ENCODE measurements at regions not wholly inside any gene's neighbourhood (a gene's known extent, or its start where the extent isn't known, plus 50 kb on each side); places are given as distances from the start of the nearest gene placed in this dataset.

GRCh38 chr5:104736073-104736472 is 1173.5 kb upstream of the NUDT12 start:
- DNase-seq (ENCODE audit: low read depth) = no peak

GRCh38 chr5:104734046-104734445 is 1171.5 kb upstream of the NUDT12 start:
- DNase-seq (ENCODE audit: low read depth) = no peak

GRCh38 chr5:104733063-104733669 is 1170.6 kb upstream of the NUDT12 start:
- no peak for DNase-seq (ENCODE audit: low read depth)

- no peak for DNase-seq (ENCODE audit: low read depth)
These were observed 1168.7 kb upstream of the NUDT12 start for GRCh38 chr5:104731331-104731730.

GRCh38 chr5:104708027-104708426 is 1145.4 kb upstream of the NUDT12 start:
- DNase-seq (ENCODE audit: low read depth) = no peak

GRCh38 chr5:104706600-104706999 is 1144.0 kb upstream of the NUDT12 start:
- no peak for DNase-seq (ENCODE audit: low read depth)

- DNase-seq (ENCODE audit: low read depth) = no peak
These were observed 1139.6 kb upstream of the NUDT12 start for GRCh38 chr5:104702212-104702611.

GRCh38 chr5:104699438-104699837 is 1136.8 kb upstream of the NUDT12 start:
- no peak for DNase-seq (ENCODE audit: low read depth)

- DNase-seq (ENCODE audit: low read depth) = no peak
These were observed 1098.7 kb upstream of the NUDT12 start for GRCh38 chr5:104661256-104661655.

- no peak for DNase-seq (ENCODE audit: low read depth)
These were observed 1096.9 kb upstream of the NUDT12 start for GRCh38 chr5:104659497-104659896.

- no peak for DNase-seq (ENCODE audit: low read depth)
These were observed 1089.8 kb upstream of the NUDT12 start for GRCh38 chr5:104652271-104652861.

GRCh38 chr5:104650313-104651055 is 1087.9 kb upstream of the NUDT12 start:
- no peak for DNase-seq (ENCODE audit: low read depth)

- DNase-seq (ENCODE audit: low read depth) = no peak
These were observed 1083.8 kb upstream of the NUDT12 start for GRCh38 chr5:104646416-104646815.

GRCh38 chr5:104643320-104643719 is 1080.7 kb upstream of the NUDT12 start:
- no peak for DNase-seq (ENCODE audit: low read depth)

GRCh38 chr5:104635227-104635626 is 1072.6 kb upstream of the NUDT12 start:
- DNase-seq (ENCODE audit: low read depth) = no peak

- DNase-seq (ENCODE audit: low read depth) = no peak
These were observed 1066.3 kb upstream of the NUDT12 start for GRCh38 chr5:104628911-104629310.

GRCh38 chr5:104626122-104626521 is 1063.5 kb upstream of the NUDT12 start:
- DNase-seq (ENCODE audit: low read depth) = no peak

GRCh38 chr5:104612005-104612404 is 1049.4 kb upstream of the NUDT12 start:
- no peak for DNase-seq (ENCODE audit: low read depth)

GRCh38 chr5:104611135-104611767 is 1048.7 kb upstream of the NUDT12 start:
- DNase-seq (ENCODE audit: low read depth) = no peak

GRCh38 chr5:104606258-104606829 is 1043.8 kb upstream of the NUDT12 start:
- no peak for DNase-seq (ENCODE audit: low read depth)

- no peak for DNase-seq (ENCODE audit: low read depth)
These were observed 1037.1 kb upstream of the NUDT12 start for GRCh38 chr5:104599726-104600125.

- DNase-seq (ENCODE audit: low read depth) = no peak
These were observed 1035.7 kb upstream of the NUDT12 start for GRCh38 chr5:104598285-104598684.

- DNase-seq (ENCODE audit: low read depth) = no peak
These were observed 1032.3 kb upstream of the NUDT12 start for GRCh38 chr5:104594850-104595249.
